Small intestine (tissue), 7 donors: ENCODE measurements at regions not wholly inside any gene's neighbourhood (a gene's known extent, or its start where the extent isn't known, plus 50 kb on each side); places are given as distances from the start of the nearest gene placed in this dataset.
"Not testable (repeated sequence)": the region's sequence is repeated elsewhere in the genome, so short reads cannot be mapped to it uniquely, and the experiment has no call there.

Source experiments
- DNase-seq, 2 donors: peaks; one replicate each; pipeline versions ENCODE4 v3.0.0 to v3.0.0-alpha.2; 2013
- FAIRE-seq: peaks from 2 replicates; lab custom pipeline; 2012; peaks lifted over from hg19 to GRCh38; lab: Jason Lieb, UNC
- H3K27ac ChIP-seq, 3 donors: one replicate each; pipeline ENCODE4 v1.5.1; 2013; ENCODE audit warnings: low read length in 2 of 3, mild to moderate bottlenecking in 2 of 3, control low read depth in 1 of 3, inconsistent platforms in 1 of 3, low read depth in 1 of 3, moderate library complexity in 1 of 3
- H3K27me3 ChIP-seq, 3 donors: one replicate each; pipeline ENCODE4 v1.6.1; 2013; ENCODE audit warnings: low read length in 3 of 3, inconsistent platforms in 1 of 3; ENCODE audit not compliant: control insufficient read depth in 3 of 3, insufficient read depth in 3 of 3
- H3K36me3 ChIP-seq, 3 donors: one replicate each; pipeline ENCODE4 v1.6.1; 2013; ENCODE audit warnings: low read length in 3 of 3, inconsistent platforms in 1 of 3, low read depth in 1 of 3, mild to moderate bottlenecking in 1 of 3, moderate library complexity in 1 of 3; ENCODE audit not compliant: control insufficient read depth in 3 of 3, insufficient read depth in 2 of 3
- H3K4me1 ChIP-seq, 3 donors: one replicate each; pipeline ENCODE4 v1.6.1; 2013; ENCODE audit warnings: low read length in 2 of 3, inconsistent platforms in 1 of 3, low read depth in 1 of 3, mild to moderate bottlenecking in 1 of 3, moderate library complexity in 1 of 3; ENCODE audit not compliant: control insufficient read depth in 3 of 3, insufficient read depth in 2 of 3
- H3K4me3 ChIP-seq, 3 donors: one replicate each; pipeline ENCODE4 v1.5.1; 2013; ENCODE audit warnings: low read length in 3 of 3, control low read depth in 1 of 3, inconsistent platforms in 1 of 3, low read depth in 1 of 3, mild to moderate bottlenecking in 1 of 3, moderate library complexity in 1 of 3
- H3K9me3 ChIP-seq, 2 donors: one replicate each; pipeline ENCODE4 v1.6.1; 2013; ENCODE audit warnings: low read depth in 1 of 2, low read length in 1 of 2; ENCODE audit not compliant: control insufficient read depth in 2 of 2, insufficient read depth in 1 of 2
- WGBS, 3 donors: extraction: QIAGEN DNeasy Blood & Tissue Kit; methylation state at CpG; one replicate each; pipeline ENCODE4 v1.1.7; 2013; 5-methylcytosine and 5-hydroxymethylcytosine counted together
- donor health status: healthy with polysubstance abuse.
- donor health status: control.
- donor health status: control.
- donor health status: Bipolar disorder and iron deficiency.
- donor health status: healthy.

DNA sequence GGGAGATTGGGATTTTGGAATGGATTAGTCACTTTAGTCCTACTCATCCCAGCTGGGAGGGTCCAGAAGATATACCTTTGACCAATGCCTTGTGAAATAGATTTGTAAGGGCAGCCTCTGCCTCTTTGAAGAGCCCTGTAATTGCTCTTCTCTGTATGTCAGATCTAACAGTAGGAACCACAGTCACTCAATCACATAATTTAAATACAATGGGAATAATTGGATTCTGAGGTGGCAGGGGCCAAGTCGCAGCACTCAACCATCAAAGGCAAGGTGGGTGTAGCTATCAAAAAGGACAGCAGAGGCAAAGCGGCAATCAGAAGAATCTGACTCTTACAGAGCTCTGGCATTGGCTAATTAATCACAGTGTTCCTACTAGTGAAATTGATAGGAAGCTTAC, 650.9 kb upstream of the ANKRD30A start:
- WGBS, 3 donors, result 65 to 81% (median 67%) methylated on average over 2 of the region's 2 CpGs
- Histone ChIP-seq H3K4me3 (no peak overlapping the region), H3K9me3 (no peaks in the 10 kb centered on the region), H3K36me3 (no peaks in the 10 kb centered on the region), H3K27me3 (no peaks in the 10 kb centered on the region), H3K4me1 (no peaks in the 10 kb centered on the region), H3K27ac (no peak overlapping the region)
- FAIRE-seq, result no peak
- no peak for DNase-seq

DNA sequence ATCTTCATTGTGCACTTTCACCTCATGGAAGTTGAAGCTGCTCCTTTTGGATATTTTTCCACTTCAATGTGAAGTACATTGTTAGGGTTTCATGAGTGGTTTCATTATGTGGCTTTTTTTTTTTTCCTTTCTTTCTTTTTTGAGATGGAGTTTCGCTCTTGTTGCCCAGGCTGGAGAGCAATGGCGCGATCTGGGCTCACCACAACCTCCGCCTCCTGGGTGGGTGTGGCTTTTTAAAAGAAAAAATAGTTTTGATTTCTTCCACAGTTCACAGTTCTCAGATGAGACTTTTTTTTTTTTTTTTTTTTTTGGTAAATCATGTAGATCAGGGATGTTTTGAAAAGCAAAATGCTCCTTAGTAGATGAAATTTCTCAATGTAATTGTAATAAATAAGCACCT, 652.3 kb upstream of the ANKRD30A start:
- DNase-seq (no peak), FAIRE-seq (no peak)
- Histone ChIP-seq H3K4me3 (no peak overlapping the region), H3K27ac (no peak overlapping the region), H3K27me3 (no peaks in the 10 kb centered on the region), H3K9me3 (no peaks in the 10 kb centered on the region), H3K4me1 (no peaks in the 10 kb centered on the region), H3K36me3 (no peaks in the 10 kb centered on the region)
- WGBS, 3 donors, result 83 to 87% (median 84%) methylated on average over 4 of the region's 4 CpGs

DNA sequence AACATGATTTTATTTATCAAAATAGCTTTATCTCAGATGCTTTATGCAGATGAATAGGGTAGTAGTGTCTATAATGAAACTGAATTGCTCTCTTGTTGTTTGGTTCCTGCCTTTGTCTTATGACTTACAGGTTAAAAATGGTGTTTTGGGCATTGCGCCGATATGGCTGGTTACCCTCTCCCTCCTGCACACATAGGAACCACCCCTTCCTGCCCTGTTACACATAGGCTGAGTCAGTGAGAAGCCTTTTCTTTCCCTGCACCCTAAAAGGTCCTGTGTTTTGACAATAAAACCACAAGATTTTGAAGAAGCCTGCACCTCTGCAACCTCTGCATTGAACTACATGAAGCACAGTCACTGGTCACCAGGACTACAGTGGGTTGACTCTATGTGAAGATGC, 655.8 kb upstream of the ANKRD30A start:
- no peaks in the 10 kb centered on the region for H3K9me3 ChIP-seq
- FAIRE-seq, result no peak
- H3K36me3 ChIP-seq, result no peaks in the 10 kb centered on the region
- no peak overlapping the region for H3K27ac ChIP-seq
- DNase-seq, result no peak
- no peaks in the 10 kb centered on the region for H3K27me3 ChIP-seq
- H3K4me1 ChIP-seq, result no peaks in the 10 kb centered on the region
- H3K4me3 ChIP-seq, result no peak overlapping the region
- 87 to 93% (median 92%) methylated on average over 2 of the region's 2 CpGs for WGBS, 3 donors

DNA sequence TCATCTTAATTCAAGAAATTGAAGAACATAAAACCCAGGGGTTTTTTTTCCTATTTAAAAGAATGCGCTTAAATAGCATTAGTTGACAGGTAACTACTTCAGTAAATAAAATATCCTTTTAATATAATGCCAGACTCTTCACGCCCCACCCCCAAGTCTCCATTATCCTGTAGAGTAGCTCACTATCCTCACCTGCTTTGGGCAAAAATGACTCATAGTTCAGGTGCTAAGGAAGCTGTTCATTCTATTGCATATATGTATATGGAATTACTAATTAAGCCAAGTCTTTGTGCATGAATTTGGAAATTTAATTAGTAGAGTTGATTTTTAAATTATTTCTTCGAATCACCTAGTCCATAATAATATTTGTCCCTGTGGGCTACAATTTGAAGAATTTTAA, 656.8 kb upstream of the ANKRD30A start:
- DNase-seq, result no peak
- 75 to 89% (median 84%) methylated on average over 3 of the region's 3 CpGs for WGBS, 3 donors
- H3K9me3 ChIP-seq, result no peaks in the 10 kb centered on the region
- H3K4me1 ChIP-seq, result no peaks in the 10 kb centered on the region
- H3K36me3 ChIP-seq, result no peaks in the 10 kb centered on the region
- no peaks in the 10 kb centered on the region for H3K27me3 ChIP-seq
- no peak for FAIRE-seq
- no peak overlapping the region for H3K27ac ChIP-seq
- no peak overlapping the region for H3K4me3 ChIP-seq

DNA sequence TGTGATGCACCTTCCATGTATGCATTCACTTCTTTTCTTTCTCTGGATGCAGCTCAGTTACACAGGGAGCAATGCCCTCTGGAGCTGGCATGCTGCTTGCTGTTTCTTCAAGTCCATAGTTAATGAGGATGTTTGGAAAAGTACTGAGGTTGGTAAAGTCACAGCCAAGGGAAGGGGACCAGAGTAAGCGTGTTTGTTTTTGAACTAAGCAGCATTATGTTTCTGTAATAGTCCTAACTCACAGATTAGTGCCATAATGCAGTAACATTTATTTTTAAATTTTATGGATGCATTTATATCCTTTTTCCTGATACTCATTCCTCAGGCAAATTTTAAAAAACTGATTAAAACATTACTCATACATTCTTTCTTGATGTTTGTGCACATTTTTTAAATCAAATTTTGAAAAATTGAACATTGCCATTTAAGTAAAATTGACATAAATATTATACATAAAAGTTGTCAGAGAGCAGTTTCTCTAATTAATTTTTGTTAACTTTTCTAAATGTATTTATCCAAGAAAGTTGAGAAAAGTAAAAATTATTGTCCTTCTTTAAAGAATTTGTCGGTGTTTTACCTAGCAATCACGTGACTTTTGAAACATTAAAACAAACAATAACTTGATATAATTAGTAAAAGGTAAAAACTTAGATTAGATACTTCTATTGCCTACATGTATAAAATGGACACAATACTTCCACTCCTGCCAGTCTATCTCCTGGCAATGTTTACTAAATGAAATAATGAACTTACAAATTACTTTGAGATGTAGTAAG, 659.6 kb upstream of the ANKRD30A start:
- no peak overlapping the region for H3K4me3 ChIP-seq
- no peaks in the 10 kb centered on the region for H3K36me3 ChIP-seq
- H3K27me3 ChIP-seq, result no peaks in the 10 kb centered on the region
- H3K4me1 ChIP-seq, result no peaks in the 10 kb centered on the region
- FAIRE-seq (peak; percentile 33), DNase-seq (no peak)
- 75 to 88% (median 83%) methylated on average over 3 of the region's 3 CpGs for WGBS, 3 donors
- H3K27ac ChIP-seq, result no peak overlapping the region
- no peaks in the 10 kb centered on the region for H3K9me3 ChIP-seq

DNA sequence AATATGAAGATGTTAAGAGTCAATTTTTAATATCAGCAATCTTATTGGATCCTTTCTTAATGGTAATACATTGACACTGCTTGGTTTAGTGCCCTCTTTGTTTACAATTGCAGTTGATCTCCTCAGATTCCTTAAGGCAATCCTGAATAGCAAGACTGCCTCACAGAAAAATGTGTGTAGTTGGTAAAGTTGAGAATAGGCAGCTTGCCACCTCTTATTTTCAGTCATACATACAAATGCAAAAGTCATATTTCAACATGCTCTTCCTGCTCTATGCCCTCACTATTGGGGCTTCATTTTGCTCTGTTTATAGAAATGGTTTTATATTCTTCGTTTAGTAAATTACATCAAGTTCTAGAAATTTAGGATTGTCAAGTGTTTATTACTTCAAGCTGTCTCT, 661.1 kb upstream of the ANKRD30A start:
- no peaks in the 10 kb centered on the region for H3K9me3 ChIP-seq
- no peak for FAIRE-seq
- no peaks in the 10 kb centered on the region for H3K4me1 ChIP-seq
- 49 to 55% (median 53%) methylated on average over 1 of the region's 1 CpG for WGBS, 3 donors
- no peak overlapping the region for H3K27ac ChIP-seq
- DNase-seq, result no peak
- H3K36me3 ChIP-seq, result no peaks in the 10 kb centered on the region
- H3K4me3 ChIP-seq, result no peak overlapping the region
- no peaks in the 10 kb centered on the region for H3K27me3 ChIP-seq

DNA sequence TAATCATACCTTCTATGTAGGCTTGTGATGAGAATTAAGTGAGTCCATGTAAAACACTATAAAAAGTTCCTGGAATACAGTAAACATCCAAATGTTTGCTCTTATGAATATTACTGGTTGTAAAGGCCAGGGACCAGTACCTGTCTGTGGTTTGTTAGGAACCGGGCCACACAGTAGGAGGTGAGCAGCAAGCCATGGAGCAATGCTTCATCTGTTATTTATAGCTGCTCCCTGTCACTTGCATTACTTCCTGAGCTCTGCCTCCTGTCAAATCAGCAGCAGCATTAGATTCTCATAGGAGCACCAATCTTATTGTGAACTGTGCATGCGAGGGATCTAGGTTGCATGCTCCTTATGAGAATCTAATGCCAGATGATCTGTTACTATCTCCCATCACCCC, 662.0 kb upstream of the ANKRD30A start:
- WGBS, 3 donors, result 79 to 84% (median 80%) methylated on average over 2 of the region's 2 CpGs
- Histone ChIP-seq H3K27me3 (no peaks in the 10 kb centered on the region), H3K4me1 (no peaks in the 10 kb centered on the region), H3K9me3 (no peaks in the 10 kb centered on the region), H3K4me3 (no peak overlapping the region), H3K27ac (no peak overlapping the region), H3K36me3 (no peaks in the 10 kb centered on the region)
- no peak for DNase-seq
- no peak for FAIRE-seq

DNA sequence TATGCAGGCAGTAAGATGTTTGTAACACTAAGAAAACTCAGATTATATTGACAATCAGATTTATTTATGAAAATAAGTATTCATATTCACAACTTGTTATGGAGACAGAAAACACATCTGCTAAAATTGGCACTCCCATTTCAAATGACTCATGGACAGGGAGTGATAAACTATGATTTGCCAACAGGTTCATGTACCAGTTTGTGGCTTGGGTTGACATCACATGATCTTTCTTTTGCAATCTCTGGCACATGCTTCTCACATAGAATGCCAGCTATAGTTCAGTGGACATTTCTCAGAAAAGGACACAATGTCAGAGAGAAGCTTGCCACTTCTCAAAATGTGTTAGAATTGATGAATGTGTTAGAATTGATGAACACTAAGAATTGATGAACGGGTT, 663.2 kb upstream of the ANKRD30A start:
- Histone ChIP-seq H3K27me3 (no peaks in the 10 kb centered on the region), H3K27ac (no peak overlapping the region), H3K4me1 (no peaks in the 10 kb centered on the region), H3K9me3 (peaks cover 0 to 2% of the 10 kb centered on the region in 2 donors), H3K4me3 (no peak overlapping the region), H3K36me3 (no peaks in the 10 kb centered on the region)
- no peak for FAIRE-seq
- WGBS, 3 donors, result 78 to 86% (median 82%) methylated on average over 1 of the region's 1 CpG
- DNase-seq, result no peak

DNA sequence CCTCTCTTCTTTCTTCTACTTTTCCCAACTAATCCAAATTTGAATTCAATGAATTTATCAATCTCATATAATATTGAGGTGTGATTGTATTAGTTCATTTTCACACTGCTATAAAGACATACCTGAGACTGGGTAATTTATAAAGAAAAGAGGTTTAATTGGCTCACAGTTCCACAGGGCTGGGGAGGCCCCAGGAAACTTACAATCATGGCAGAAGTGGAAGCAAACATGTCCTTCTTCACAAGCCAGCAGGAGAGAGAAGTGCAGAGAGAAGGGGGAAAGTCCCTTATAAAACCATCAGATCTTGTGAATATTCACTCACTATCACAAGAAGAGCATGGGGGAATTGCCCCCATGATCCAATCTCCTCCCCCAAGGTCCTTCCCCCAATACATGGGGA, 667.0 kb upstream of the ANKRD30A start:
- DNase-seq, H3K4me3 ChIP-seq, H3K4me1 ChIP-seq, H3K9me3 ChIP-seq, H3K27ac ChIP-seq, FAIRE-seq, H3K36me3 ChIP-seq, H3K27me3 ChIP-seq: not testable (repeated sequence)
